DMS 273 treated with DMSO at 0.1 percent for 48 hours (cell line): ENCODE measurements at regions not wholly inside any gene's neighbourhood (a gene's known extent, or its start where the extent isn't known, plus 50 kb on each side); places are given as distances from the start of the nearest gene placed in this dataset.

Experiments
- DNase-seq: peaks from one replicate; lab custom pipeline; 2025; lab: John Stamatoyannopoulos, UW

DNA sequence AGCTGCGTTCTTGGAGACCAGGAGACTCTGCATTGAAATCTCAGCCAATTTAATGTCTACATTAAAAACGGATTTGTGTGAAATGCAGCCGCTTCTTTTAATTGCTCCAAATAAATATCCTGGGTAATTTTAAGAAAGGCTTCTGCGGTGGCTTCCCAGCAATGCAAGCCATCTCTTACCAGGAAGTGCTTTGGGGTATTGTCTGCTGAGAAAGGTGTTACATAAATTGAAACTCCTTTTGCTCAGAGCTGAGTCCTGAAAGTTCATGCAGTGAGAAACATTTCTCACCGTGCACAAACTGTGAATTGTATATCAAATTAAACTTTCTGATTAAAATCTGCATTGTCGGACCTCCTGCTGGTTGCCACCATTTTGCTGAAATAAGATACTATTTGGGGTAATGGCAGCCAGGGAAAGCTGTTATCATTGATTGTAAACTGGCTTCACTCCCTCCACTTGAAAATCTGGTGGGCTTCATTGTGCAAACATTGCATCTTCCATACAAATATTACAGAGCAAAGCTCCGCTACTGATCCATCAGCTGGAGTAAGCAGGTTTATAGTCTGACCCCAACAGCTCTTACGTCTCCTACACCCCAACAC, 59.5 kb downstream of the ZIC5 start:
- no peak for DNase-seq

DNA sequence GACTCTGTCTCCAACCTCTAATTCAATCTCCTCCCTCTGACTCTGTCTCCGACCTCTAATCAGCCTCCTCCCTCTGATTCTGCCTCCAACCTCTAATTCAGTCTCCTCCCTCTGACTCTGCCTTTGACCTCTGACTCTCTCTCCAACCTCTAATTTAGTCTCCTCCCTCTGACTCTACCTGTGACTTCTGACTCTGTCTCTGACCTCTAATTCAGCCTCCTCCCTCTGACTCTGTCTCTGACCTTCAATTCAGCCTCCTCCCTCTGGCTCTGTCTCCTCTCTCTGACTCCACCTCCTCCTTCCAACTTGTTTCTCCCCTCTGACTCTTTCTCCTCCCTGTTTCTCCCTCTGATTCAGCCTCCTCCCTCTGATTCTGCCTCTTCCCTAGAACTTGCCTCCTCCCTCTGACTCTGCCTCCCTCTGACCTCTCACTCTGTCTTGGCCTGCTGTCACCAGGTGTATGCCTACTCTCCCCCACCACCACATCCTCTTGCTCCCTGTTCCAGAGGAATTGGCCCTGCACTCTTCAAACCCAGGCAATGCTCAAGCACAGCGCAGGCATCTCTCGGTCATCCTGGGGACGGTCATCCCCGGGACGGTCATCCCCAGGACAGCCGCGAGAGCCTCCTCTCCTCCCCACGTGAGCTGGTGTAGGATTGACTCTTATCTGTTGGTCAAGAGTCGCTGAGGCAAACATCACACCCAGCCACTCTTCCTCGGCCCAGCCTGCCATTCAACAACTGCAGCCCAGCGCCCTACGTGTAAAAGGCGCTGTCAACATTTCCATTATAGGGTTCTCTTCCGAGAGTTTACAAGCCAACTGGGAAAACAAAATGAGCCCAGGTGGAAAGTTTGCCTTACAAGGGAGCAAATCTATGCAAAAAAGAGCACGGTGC, 60.2 kb downstream of the ZIC5 start:
- no peak for DNase-seq

DNA sequence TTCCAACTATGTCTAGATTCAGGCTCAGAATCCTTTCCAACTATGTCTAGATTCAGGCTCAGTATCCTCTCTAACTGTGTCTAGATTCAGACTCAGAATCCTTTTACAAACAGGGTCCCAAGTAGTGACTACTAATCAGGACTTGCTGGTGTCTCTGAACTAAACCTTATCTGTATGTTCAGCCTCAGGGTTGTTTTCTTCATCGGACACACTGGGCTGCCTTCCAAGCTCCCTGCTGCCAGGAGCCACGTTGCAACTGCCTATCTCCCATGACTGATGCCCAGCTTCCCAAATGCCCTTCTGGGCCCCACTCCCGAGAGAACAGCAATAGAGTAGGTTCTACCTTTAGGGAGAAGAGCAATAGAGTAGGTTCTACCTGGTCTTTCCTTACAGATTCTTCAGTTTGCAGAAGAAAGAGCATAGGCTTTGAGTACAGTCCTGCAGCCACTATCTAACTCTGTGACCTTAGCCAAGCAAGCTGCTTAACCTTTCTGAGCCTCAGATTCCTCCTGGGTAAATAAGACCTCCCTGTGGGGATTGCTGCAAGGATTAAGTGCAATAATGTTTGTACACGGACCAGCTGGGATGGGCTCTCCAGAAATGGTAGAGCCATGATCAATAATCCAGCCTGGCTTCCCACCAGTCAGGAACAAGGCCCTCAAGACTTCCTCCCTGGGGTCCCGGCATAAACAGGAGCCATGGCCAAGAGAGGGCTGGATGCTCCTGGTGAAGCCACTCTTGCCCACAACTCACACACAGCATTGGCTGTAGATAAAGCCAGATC, 61.5 kb downstream of the ZIC5 start:
- no peak for DNase-seq

DNA sequence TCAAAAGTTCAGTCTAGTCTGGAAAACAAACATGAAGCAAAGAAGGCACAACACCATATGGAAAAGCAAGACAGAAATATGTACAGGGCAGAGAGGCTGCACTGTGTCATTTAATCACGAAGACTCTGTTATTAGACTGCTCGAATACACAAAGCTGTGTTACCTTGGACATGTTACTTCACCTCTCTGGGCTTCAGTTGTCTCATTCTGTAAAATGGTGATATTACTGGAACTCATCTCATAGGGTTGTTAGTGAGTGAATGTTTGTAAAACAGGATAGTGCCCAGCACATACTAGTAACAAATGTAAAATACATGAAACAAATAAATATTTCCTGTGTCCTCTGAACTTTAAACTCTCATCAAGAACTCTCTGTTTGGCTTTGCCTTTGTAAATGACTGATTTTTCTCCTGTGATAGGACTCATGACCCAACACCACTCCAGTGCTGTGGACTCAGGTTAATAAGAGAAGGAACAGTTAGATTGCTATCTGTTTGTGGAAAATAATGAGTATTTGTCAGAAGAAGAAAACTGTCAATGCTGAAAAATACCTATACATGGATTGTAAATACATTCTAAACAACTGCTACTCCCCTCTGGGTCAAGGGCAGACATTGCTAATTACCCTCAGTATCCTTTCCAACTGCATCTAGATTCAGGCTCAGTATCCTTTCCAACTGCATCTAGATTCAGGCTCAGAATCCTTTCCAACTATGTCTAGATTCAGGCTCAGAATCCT, 62.3 kb downstream of the ZIC5 start:
- no peak for DNase-seq

DNA sequence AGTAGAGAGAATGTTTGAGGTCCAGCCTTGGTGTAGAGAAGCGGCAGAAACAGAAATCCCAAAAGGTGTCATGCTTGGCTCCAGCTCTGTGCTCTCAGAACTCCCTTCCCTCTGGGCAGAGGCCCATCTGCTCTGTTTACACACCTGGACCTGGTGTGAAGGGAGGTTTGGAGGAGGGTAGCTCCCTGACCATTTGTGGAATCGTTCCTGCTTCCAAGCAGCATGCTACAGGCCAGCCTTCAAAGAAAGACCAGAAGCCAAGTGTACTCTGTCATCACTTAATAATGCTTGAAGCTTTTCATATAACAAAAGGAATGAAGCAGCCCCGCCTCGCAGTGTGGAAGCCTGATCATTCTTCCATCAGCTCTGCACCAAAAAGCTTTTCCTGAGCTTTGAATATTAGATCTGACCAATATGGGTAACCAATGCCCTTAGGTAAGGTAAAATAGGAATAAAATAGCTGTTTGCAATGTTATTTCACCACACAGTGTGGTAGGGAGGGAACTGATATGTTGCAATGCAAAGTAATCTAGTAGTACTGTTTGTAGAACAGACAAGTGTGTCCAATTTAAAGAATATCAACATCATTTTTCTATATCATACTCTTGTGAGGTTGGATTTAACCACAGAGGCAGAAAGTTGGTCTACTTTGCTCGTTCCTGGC, 63.3 kb downstream of the ZIC5 start:
- DNase-seq, result no peak

DNA sequence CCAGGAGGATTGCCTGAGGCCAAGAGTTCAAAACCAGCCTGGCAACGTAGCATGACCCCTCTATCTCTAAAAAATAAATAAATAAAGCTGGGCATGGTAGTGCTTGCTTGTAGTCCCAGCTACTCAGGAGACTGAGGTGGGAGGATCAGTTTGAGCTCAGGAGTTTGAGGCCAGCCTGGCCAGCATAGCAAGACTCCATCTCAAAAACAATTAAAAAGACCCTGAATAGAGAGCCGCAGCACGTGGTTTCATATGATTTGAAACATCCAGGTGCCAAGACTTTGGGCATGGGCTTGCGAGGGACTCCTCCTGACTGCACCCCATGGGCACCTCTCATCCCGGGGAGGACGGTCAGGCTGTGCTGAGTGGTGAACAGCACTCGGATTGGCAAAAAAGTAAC, 63.9 kb downstream of the ZIC5 start:
- DNase-seq, result no peak

DNA sequence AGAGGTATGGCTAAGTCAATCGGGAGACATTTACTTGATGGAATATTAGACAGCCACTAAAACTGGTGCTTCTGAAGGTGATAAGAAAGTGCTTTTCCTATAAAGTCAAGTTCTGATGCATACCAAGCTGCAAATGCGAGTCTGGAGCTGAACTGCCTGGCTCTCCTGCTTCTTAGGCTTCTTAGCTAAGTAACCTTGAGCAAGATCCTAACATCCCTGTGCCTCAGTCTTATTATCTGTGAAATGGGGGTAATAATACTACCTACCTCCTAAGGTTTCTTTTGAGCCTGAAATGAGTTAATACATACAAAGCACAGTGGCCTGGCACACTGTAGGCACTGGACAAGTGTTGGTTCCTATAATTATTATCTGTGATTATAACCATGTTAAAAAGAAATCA, 64.5 kb downstream of the ZIC5 start:
- no peak for DNase-seq

DNA sequence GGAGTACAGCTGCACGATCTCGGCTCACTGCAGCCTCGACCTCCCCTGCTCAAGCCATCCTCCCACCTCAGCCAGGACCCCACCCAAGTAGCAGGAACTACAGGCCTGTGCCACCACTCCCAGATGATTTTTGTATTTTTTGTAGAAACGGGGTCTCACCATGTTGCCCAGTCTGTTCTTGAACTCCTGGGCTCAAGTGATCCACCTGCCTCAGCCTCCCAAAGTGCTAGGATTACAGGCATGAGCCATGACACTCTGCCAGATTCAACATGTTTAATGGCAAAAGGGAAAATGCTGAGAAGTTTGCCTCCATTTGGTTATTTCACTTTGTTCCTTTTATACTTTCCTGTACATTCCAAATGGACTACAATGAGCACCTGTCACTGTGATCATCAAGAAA, 65.8 kb downstream of the ZIC5 start:
- DNase-seq, result no peak

DNA sequence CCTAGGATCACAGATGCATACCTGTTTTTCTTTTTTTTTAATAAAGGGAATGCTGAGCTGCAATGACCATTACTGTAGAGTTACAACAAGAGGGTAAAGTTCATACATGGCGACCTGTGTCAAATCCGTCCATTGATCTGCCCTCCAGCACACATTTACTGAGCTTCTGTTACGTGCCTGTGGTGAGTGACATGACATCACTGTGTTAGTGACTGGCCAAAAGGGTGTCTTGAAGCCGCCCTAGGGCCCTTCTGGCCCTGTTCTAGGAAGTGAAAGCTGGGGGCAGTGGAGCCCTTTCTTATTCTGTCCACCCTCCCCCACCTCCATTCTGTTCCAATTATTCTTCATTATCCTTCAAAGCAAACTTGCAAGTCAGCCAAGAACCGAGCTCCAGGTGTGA, 66.3 kb downstream of the ZIC5 start:
- no peak for DNase-seq

DNA sequence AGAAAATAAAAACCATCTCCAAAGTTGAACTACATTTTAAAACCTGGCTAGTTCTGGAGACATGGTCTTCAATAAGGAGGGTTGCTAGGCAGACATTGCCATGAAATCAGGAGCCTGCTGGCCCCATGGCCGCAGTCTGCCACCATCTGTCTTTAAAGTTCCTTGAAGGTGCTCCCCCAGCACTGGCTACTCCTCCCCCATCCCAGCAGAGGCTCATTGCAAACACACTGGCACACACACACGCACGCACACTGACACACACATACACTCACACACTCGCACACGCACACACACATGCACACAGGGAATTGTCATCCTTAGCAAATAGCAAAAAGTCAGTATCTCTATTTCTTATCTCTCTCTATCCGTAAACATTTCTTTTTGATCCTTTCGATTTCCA, 68.4 kb downstream of the ZIC5 start:
- DNase-seq, result no peak

DNA sequence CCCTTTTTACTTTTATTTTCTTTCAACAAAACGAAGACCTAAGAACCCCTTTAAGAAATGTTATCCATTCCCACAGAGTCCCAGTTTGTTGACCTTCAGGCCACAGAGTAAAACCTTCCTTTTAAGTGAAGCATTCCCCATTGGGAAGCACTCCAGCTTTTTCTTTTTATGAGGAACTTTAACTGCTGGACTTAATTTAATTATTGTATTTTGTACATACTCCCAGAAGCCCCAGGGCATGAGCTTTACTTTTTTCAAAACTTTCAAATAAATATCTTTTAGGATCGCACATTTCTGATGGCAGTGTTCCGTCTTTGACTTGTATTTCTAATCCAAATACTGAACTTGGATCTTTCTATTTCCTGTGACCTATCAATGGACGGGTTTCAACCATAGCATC, 68.9 kb downstream of the ZIC5 start:
- no peak for DNase-seq

DNA sequence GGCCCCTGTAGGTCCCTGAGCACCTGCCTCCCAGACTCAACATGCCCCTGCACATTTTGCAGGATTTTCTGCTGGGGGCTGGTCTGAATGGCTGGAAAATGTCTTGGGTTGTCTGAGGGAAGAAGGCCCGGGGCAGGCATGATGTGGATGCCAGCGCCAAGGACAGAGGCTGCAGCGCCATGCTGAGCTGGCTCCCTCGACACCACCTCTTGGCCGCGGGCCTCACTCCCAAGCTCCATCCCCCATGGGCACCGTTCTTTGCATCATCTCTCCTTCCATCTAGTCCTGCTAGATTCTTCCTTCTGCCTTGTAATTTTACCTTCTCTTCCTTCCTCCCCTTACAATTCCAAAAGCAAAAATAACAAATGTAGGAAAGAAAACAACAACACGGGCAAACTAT, 70.6 kb downstream of the ZIC5 start:
- DNase-seq, result no peak

DNA sequence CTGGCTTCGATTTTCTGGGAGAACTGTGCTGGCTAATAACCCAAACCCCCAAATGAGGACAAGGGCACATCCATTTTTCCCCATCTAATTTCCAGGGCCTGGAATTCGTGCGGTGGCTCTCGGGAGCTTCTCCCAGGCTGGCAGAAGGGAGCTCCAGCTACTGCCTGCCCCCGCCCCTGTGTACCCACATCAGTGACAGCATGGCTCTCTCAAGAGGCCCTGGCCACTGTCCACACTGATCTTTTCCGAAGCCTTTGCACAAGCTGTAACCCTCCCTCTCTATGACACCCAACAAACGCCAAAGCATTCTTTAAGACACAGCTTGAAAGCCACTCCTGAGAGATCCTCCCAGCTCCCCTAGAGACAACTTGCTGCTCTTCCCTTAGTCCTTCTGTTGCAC, 73.1 kb downstream of the ZIC5 start:
- no peak for DNase-seq

DNA sequence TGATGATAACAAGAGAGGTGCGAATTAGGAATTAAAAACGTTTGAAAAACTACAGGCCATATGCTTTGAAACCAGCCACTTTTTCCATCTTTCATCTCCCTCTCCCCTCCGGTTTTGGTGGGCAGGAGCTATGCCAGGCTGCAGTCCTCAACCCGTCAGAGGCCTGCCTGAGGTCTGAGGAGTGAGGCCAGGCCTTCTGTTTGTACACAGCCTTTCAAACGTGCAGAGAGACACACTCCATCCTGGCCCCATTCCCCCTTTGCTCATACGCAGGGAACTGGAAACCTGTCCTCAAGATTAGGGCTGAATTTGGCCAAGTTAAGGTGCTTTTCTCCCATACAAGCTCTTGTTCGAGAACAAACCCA, 74.5 kb downstream of the ZIC5 start:
- DNase-seq, result no peak

DNA sequence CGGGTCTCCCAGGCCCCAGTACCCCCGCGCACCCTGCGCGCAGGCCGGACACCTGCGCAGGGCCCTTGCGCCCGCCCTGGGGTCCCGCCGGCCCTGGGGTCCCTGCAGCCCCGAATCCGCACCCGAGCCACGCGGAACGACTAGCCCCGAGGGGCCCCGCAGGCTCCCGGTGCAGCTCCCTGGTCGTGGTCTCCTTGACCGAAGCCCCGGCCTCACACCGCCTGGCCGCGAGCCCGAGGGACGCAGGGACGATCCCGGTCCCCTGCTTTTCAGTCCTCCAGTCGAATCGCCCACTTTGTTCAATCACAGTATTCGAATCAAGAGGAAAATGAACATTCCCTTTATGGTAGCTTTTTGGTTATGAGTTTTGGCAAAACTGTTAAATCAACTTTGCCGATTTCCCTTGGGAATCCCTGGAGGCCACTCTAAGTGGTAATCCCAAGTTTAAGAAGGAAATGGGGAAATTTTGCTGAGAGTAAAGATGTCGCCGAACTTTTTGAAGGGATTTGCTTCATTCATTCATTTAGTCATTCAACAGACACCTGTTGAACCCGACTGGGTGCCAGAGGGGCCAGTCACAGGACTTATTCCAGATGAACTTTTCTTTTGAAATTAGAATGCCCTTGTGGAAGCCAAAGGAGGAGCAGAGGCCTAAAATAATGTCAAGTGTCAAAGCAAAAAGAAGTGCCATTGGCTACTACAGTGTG, 75.0 kb downstream of the ZIC5 start:
- DNase-seq, result no peak

DNA sequence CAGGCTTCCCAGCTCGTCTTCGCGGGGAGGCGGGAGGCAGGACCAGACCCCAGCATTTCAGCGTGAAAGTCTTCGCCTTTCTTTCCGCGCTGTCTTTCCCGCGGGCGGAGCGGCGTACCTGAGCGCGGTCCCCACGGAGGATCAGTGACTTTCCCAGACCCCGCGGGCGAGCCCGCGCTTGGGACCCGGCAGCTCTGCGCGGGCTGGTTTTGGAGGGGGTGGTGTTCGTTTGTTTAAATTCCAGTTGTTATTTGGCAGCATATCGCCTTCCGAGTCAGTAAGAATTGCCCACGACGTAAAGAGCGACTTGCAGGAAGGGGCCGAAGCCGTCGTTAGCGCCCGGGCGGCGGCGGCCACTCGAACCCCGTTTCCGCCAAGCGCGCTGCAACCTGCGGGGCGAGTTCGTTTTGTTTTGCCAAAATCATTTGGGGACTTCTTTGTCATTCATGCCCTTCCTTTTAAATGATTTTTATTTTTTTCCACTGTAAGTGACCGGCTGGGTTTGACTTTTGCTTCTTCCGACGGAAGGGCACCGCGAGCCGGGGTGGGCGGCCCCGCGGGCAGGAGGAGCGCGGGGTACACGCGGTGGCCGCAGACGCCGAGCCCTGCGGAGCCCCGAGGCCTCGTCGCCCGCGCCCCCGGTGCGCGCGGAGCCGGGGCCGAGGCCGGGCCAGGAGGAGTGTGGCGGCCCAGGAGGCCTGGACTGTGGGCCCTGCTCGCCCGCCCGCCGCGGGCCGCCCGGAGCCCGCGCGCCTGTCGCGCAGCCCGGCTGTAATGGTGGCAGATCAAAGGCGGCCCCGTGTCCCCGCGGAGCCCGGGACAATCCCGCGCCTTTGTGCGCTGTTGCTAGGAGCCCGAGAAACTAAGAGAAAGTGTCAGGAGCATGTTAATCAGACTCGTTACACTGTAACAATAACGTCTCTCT, 75.9 kb downstream of the ZIC5 start:
- DNase-seq, result no peak

DNA sequence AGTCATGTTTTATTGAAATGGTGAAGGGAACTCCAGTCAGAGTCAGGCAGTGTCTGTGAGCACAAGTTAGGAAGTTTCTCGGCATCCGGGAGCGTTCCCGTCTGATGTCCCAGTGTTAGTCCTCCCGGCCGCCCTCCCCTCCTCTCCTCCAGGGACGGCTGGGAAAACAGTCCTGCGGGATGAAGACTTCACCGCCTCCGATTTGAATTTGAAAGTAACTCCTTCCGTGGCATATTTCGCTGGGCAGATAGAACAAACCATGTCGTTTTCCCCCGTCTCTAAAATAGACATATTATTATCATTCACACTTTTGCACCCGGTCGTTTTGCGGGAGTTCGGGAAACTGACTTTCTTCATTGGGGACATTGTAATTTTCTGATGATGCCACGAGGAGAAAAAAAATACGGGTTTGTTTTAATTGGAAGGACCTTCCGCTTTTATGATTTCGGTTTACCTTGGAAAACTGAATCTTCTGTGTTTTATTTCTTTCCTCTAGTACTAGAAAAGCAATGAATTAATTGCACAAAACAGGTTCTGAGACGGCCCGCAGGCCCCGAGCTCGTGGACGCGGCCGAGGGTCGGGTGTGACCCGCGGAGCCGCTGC, 76.6 kb downstream of the ZIC5 start:
- no peak for DNase-seq

DNA sequence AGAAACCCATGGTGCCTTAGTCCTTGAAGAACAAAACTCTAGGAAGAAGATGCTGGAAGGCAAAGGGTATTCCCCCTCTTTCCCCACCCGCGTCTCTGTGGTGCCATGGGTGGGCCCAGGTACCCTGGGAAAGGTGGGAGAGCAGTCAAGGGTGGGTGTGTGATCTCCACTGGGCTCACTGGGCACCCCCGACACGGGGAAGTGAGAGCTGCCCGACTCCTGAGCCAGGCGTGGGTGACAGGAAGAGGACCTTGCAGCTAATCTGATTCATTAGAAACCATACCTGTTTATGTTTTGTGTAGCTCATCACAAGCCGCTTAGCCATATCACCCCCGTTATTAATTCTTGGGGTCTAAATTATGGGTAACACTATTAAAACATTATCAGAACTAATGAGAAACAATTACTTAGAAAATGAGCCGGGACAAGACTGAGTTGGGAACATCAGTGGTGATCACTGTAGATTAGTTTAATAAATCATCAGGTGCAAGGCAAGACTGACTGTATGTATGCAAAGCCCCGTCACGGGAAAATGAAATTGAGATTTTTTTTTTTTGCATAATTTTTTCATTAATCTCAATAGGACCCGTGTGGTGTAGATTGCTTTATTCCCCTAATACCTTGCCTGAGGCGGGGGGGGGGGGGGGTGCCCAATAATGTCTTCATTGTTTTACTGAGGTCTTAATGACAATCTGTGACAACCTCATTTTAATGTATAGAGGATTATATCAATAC, 77.3 kb downstream of the ZIC5 start:
- DNase-seq, result no peak

DNA sequence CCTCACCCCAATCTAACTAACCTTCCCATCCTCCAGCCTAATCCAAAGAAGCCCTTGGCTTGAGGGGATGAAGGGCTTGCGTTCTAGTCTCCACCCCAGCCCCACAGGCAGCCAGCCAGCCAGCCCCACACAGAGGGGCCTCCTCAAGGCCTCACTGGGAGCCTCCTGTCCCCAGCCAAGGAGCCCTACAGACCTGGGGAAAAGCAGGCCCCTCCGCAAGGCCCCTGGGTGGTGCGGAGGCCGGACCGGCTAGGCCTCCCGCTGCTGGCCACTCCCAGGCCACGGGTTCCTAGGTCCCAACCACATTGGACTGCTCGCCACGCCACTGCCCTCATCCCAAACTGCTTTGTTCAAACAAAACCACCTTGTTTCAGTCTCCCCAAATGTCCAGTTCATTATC, 78.0 kb downstream of the ZIC5 start:
- DNase-seq, result no peak
